G401 (cell line): ENCODE measurements at regions not wholly inside any gene's neighbourhood (a gene's known extent, or its start where the extent isn't known, plus 50 kb on each side); places are given as distances from the start of the nearest gene placed in this dataset.
"Not testable (repeated sequence)": the region's sequence is repeated elsewhere in the genome, so short reads cannot be mapped to it uniquely, and the experiment has no call there.

Source experiments
- DNase-seq: peaks from one replicate; pipeline ENCODE4 v3.0.0-alpha.2; 2015; ENCODE audit warnings: low spot score
- in situ Hi-C: cut with HindIII; loops from 2 replicates; pipeline ENCODE4 v1.10.0; 2016; ENCODE audit warnings: low sequenced_read_pairs, mixed read lengths

DNA sequence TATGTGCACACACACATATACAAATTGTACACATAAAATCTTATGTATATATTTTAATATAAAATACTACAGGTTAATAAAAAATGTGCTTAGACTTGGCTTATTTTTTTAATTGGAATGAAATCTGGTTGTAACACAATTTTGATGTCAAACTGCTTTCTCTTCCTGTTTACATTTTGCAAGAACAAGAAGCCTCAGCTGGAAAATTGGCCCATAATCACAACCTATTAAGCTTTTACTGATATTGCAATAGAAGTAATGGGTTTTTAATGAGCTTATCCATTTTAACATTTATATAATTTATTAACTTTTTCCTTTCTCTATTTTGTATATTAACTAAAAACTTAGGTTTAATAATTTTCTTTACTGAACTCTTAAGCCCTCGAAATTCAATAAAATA lies 165.9 kb downstream of the PCDH10 start:
- no peak for DNase-seq
- in situ Hi-C loops: no loop called here

DNA sequence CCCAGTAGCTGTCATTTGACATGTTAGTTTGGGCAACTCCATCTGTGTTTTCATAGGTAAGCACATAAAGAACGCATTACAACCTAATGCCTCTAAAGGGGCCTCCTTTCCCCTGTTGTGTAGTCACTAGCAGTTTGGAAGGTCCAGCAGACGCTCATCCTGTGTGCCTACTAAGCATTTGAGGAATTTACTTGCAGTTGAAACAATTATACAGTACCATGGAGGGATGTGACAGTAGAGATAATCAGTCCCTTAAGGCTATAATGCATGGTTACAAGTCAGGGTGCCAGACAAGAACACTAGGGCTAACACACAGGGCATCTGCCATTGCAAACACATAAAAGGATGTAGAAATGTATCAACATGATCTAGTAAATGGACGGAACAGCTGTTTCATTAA lies 138.3 kb downstream of the PCDH10 start:
- DNase-seq: no peak
- in situ Hi-C loops: no loop called here

DNA sequence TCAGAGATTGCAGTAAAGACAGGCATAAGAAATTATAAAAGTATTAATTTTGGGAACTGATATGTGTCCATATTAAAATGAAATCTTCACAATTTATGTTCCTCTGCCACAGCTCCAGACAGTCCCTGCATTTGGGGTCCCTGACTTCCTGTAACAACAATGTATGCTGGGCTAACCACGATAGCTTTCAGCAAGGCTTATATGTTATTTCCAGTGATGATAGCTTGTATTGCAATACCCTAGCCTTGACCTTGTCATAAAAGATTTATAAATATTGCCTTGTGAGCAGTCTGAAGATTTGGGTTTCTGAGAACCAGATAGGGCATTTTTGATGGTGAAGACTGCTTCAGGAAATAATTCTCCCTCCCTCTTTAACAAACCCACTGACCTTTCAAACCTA lies 129.5 kb downstream of the PCDH10 start:
- in situ Hi-C loops: no loop called here
- DNase-seq: no peak

GRCh38 chr4:133277940-133278339 lies 128.8 kb downstream of the PCDH10 start:
- in situ Hi-C loops, DNase-seq: not testable (repeated sequence)

GRCh38 chr4:133275246-133275645 lies 126.2 kb downstream of the PCDH10 start:
- in situ Hi-C loops: no loop called here
- DNase-seq: no peak

GRCh38 chr4:133273401-133273800 lies 124.3 kb downstream of the PCDH10 start:
- DNase-seq: no peak
- in situ Hi-C loops: no loop called here

- in situ Hi-C loops: no loop called here
- DNase-seq: no peak
Measured at GRCh38 chr4:133270021-133270570, 121.0 kb downstream of the PCDH10 start.

- DNase-seq: no peak
- in situ Hi-C loops: no loop called here
Measured at GRCh38 chr4:133268205-133268604, 119.1 kb downstream of the PCDH10 start.

DNA sequence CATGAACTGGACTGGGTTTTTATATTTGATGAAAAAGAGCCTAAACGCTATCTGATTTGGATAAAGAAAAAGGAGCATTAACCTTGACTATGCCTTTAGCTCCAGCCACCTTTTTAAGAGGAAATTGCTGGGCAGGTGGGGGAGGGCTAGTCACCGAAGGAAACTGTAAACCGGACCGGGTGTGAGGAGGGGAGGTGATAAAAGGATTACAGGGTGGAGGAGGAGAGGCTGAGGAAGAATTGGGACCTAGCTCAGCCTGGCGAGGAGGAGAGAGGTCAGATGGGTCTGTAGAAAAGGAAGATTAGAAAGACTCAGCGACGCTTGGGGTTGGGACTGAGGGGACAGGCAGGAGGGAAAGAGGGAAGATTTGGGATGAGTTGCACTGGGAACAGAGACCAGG lies 118.4 kb downstream of the PCDH10 start:
- in situ Hi-C loops, DNase-seq: not testable (repeated sequence)

DNA sequence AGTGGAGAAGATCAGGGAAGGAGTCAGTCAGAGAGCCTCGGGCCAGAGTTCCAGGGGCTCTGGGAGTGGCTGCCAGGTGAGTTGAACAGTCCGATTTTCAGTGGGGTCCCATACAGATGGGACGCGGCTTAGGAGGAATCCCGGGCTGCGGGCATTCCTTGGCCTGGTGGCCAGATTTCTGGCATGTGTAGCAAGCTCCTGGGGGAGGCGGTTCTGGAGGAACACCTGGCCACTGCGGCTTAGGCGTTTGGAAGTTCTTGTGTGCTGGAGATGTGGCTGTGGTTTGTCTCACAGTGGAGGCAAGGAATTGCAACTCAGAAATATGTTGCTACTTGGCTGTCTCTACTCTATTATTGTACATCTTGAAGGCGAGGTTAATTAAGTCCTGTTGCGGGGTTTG lies 117.9 kb downstream of the PCDH10 start:
- DNase-seq, in situ Hi-C loops: not testable (repeated sequence)

DNA sequence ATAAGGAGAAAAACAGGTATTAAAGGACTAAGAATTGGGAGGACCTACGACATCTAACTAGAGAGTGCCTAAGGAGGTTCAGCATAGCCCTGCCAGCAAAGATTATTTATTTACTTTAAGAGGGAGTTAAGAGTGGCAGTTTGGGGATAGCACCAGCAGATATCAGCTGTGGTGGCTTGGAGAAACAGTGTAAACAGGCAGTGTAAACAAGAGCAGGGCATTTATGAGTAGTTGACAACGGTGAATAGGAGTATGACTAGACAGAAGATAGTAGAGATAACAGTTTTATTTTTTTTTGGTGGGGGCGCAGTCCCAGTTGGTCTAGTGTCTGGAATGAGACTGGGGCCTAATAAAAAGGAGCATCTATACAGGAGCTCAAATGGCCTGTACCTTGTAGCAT lies 115.2 kb downstream of the PCDH10 start:
- DNase-seq, in situ Hi-C loops: not testable (repeated sequence)

DNA sequence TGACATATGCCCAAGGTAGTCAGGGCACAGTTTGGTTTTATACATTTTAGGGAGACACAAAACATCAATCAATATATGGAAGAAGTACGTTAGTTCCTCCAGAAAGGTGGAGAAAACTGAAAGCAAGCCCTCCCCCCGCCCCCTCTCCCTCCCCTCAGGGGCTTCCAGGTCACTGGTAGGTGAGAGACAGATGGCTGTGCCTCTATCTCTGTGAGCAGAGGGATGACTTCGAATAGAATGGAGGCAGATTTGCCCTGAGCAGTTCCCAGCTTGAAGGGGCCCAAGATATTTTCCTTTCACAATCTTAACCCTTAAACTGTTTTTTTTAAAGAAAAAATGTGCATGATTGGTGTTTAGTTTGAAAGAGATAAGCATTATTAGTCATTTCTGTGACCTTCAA lies 114.0 kb downstream of the PCDH10 start:
- in situ Hi-C loops: no loop called here
- no peak for DNase-seq

DNA sequence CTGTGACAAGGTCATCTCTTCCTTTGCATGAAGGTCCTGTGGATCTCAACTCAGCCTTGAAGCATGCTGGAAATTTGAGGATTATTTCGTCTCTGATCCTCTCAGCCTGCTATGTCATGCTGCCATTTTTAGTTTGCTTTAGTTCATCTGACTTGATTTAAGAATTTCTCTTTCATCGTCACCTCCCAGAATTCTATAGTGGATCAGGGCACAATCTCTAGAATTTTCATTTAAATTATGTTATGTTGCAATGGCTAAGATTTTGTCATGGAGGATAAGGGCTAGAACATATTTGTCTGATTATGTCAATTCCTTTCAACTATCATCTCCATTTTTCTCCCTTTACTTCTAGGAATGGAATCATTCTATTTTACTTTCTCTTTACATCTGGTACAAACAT lies 98.8 kb downstream of the PCDH10 start:
- in situ Hi-C loops: no loop called here
- DNase-seq: no peak

GRCh38 chr4:133245226-133245625 lies 96.1 kb downstream of the PCDH10 start:
- no peak for DNase-seq
- in situ Hi-C loops: no loop called here
